ENCODE measurements at regions not wholly inside any gene's neighbourhood (a gene's known extent, or its start where the extent isn't known, plus 50 kb on each side); places are given as distances from the start of the nearest gene placed in this dataset.

GRCh38 chr18:27750923-27751322, 426.0 kb downstream of the CDH2 start:
- peak; percentile 17 for DNase-seq

- peak; percentile 74 for DNase-seq
Measured at GRCh38 chr18:27750014-27750413, 426.9 kb downstream of the CDH2 start.

GRCh38 chr18:27749194-27749593, 427.7 kb downstream of the CDH2 start:
- DNase-seq = no peak

- no peak for DNase-seq
Measured at GRCh38 chr18:27746241-27746640, 430.7 kb downstream of the CDH2 start.

GRCh38 chr18:27735117-27735516, 441.8 kb downstream of the CDH2 start:
- peak; percentile 17 for DNase-seq

- no peak for DNase-seq
Measured at GRCh38 chr18:27731211-27731610, 445.7 kb downstream of the CDH2 start.

GRCh38 chr18:27728659-27729058, 448.3 kb downstream of the CDH2 start:
- no peak for DNase-seq

GRCh38 chr18:27724362-27724761, 452.6 kb downstream of the CDH2 start:
- DNase-seq = no peak

GRCh38 chr18:27723168-27723567, 453.8 kb downstream of the CDH2 start:
- DNase-seq = no peak

GRCh38 chr18:27719680-27720079, 457.2 kb downstream of the CDH2 start:
- no peak for DNase-seq

GRCh38 chr18:27717816-27718215, 459.1 kb downstream of the CDH2 start:
- no peak for DNase-seq

- DNase-seq = no peak
Measured at GRCh38 chr18:27717250-27717649, 459.7 kb downstream of the CDH2 start.

- no peak for DNase-seq
Measured at GRCh38 chr18:27715751-27716150, 461.2 kb downstream of the CDH2 start.

- peak; percentile 77 for DNase-seq
Measured at GRCh38 chr18:27713738-27714095, 463.2 kb downstream of the CDH2 start.

GRCh38 chr18:27713037-27713737, 463.7 kb downstream of the CDH2 start:
- peak; percentile 83 for DNase-seq

- peak; percentile 76 for DNase-seq
Measured at GRCh38 chr18:27712066-27712465, 464.9 kb downstream of the CDH2 start.

GRCh38 chr18:27711382-27711781, 465.5 kb downstream of the CDH2 start:
- no peak for DNase-seq

- no peak for DNase-seq
Measured at GRCh38 chr18:27709344-27709743, 467.6 kb downstream of the CDH2 start.

GRCh38 chr18:27707201-27707600, 469.7 kb downstream of the CDH2 start:
- no peak for DNase-seq

- DNase-seq = peak; percentile 86
Measured at GRCh38 chr18:27704736-27705361, 472.1 kb downstream of the CDH2 start.

- no peak for DNase-seq
Measured at GRCh38 chr18:27699137-27699536, 477.8 kb downstream of the CDH2 start.

GRCh38 chr18:27696148-27696547, 480.8 kb downstream of the CDH2 start:
- DNase-seq = no peak

- peak; percentile 12 for DNase-seq
Measured at GRCh38 chr18:27695503-27695902, 481.4 kb downstream of the CDH2 start.

GRCh38 chr18:27695052-27695451, 481.9 kb downstream of the CDH2 start:
- no peak for DNase-seq

GRCh38 chr18:27688581-27688980, 488.3 kb downstream of the CDH2 start:
- DNase-seq = no peak

Measured in NCI-H69 (cell line).